ENCODE measurements at regions not wholly inside any gene's neighbourhood (a gene's known extent, or its start where the extent isn't known, plus 50 kb on each side); places are given as distances from the start of the nearest gene placed in this dataset.

GRCh38 chr1:222023025-222023424 is 281.1 kb upstream of the DUSP10 start (continued):
- TF ChIP-seq CHD7 (IDR thresholded peaks at IDR 0.05; ENCODE audit: insufficient replicate concordance, low read length) (no peak), CEBPB (IDR thresholded peaks at IDR 0.05; ENCODE audit: low read depth, low read length) (no peak), HDAC2 (IDR thresholded peaks at IDR 0.05; ENCODE audit: borderline replicate concordance in 1 of 2, low read depth in 2 of 2, low read length in 2 of 2) (no peak)

Data from H1 (cell line).